RWPE2 (cell line): ENCODE measurements at regions not wholly inside any gene's neighbourhood (a gene's known extent, or its start where the extent isn't known, plus 50 kb on each side); places are given as distances from the start of the nearest gene placed in this dataset.

ENCODE experiments used
- ATAC-seq: fragments of 200-7000 bp; cut with Tn5 transposase; 3 replicates; pipeline ENCODE4 v1.9.1; 2021; ENCODE audit warnings: low read depth
- DNase-seq: peaks from one replicate; pipeline ENCODE4 v3.0.0-alpha.2; 2020; ENCODE audit warnings: low spot score
- H3K27ac ChIP-seq: fragments of 450-650 bp; 2 replicates; pipeline ENCODE4 v1.5.1; 2017; ENCODE audit warnings: mild to moderate bottlenecking; ENCODE audit not compliant: poor library complexity, severe bottlenecking
- H3K27me3 ChIP-seq: fragments of 250-450 bp; sonication (Bioruptor Pico); 2 replicates; pipeline ENCODE4 v1.5.1; 2021; ENCODE audit warnings: mild to moderate bottlenecking, moderate library complexity; ENCODE audit not compliant: insufficient read depth, poor library complexity, severe bottlenecking
- H3K36me3 ChIP-seq: fragments of 250-450 bp; sonication (Bioruptor Pico); 2 replicates; pipeline ENCODE4 v1.5.1; 2020; ENCODE audit warnings: low read depth, mild to moderate bottlenecking, moderate library complexity
- H3K4me1 ChIP-seq: fragments of 250-450 bp; sonication (Bioruptor Pico); 2 replicates; pipeline ENCODE4 v1.5.1; 2021; ENCODE audit warnings: mild to moderate bottlenecking, moderate library complexity; ENCODE audit not compliant: insufficient read depth, poor library complexity, severe bottlenecking
- H3K4me3 ChIP-seq: fragments of 250-450 bp; sonication (Bioruptor Pico); 2 replicates; pipeline ENCODE4 v1.5.1; 2021; ENCODE audit warnings: mild to moderate bottlenecking, moderate library complexity; ENCODE audit not compliant: severe bottlenecking
- H3K9me3 ChIP-seq: fragments of 250-450 bp; sonication (Bioruptor Pico); 2 replicates; pipeline ENCODE4 v1.5.1; 2021; ENCODE audit warnings: mild to moderate bottlenecking, moderate library complexity; ENCODE audit not compliant: severe bottlenecking
- TF ChIP-seq, protein P1 (sequence below): fragments of 450-650 bp; IDR thresholded peaks from one replicate; pipeline ENCODE4 v1.5.1; 2017; ENCODE audit warnings: mild to moderate bottlenecking, moderate library complexity; ENCODE audit not compliant: poor library complexity, severe bottlenecking

DNA sequence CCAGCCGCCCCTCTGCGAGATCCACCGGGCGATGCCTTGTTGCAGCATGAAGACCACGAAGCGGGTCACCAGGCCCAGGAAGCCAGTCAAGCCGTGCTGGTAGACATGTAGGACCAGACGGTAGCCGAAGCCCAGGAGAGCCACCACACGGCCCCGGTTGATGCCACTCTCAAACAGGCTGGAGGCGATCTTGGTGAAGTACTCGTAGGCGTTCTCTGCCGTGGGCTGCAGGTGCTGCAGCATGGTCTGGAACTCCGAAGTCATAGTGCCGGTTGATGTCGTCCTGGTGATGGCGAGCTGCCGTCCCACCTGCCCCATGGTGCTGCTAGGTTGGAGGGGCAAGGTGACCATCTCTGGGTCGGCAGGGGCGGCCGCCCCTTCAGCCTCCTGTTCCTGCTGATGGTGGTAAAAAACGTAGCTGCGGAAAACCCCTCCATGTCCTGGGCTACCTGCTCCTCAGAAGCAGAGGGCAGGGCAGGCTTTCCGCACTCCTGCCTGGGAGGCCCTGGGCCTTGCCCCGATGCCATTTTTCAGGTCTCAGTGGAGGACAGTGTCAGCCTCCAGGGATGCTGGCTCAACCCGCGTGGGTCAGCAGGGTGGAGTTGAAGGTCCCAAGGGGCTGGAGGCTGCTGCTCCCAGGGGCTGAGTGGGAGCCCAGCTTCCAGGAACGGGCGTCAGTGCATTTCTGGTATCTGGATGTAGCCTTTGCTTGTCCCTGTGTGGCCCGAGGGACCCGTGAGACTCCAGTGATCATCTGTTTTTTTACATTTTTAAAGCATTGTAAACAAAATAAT, 98.7 kb downstream of the ADAMTS15 start:
- Histone ChIP-seq H3K9me3 (no peaks in the 10 kb centered on the region), H3K4me1 (no peaks in the 10 kb centered on the region)

DNA sequence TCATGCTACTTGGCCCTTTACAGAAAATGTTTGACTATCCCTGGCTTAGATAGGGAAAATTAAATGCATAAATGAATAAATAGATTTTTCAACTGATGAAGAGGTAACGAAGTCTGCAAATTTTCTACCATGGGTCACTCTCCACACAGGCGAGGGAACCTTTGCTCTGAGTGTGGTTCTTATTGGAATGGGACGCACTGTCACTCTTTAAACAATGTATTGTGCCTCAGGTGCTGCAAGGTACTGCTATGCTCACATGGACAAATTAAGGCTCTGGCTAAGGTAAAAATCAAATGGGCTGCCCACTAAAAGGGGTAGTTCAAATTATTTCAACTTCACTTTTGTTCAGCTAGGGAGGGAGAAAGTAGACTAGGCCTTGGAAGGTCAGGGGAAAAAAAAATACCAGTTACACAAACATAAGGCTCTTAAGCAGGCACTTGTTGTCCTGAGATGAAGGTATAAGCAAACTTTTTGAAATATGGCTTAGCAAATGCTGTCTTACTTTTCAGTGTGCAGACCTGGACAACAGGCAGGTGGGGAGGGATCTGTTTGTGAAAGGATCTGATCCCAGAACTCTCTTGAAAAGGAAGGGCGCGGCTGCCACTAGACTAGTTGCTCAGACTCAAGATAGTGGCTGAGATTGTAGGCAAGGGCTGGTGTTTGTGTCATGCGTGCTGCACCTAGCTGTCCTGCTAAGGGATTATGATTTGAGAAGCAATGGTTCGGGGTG, 99.5 kb downstream of the ADAMTS15 start:
- TF ChIP-seq, protein P1, sequence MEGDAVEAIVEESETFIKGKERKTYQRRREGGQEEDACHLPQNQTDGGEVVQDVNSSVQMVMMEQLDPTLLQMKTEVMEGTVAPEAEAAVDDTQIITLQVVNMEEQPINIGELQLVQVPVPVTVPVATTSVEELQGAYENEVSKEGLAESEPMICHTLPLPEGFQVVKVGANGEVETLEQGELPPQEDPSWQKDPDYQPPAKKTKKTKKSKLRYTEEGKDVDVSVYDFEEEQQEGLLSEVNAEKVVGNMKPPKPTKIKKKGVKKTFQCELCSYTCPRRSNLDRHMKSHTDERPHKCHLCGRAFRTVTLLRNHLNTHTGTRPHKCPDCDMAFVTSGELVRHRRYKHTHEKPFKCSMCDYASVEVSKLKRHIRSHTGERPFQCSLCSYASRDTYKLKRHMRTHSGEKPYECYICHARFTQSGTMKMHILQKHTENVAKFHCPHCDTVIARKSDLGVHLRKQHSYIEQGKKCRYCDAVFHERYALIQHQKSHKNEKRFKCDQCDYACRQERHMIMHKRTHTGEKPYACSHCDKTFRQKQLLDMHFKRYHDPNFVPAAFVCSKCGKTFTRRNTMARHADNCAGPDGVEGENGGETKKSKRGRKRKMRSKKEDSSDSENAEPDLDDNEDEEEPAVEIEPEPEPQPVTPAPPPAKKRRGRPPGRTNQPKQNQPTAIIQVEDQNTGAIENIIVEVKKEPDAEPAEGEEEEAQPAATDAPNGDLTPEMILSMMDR, result no peak
- DNase-seq (no peak), ATAC-seq (no peak)
- no peaks in the 10 kb centered on the region for H3K27me3 ChIP-seq
- no peaks in the 10 kb centered on the region for H3K9me3 ChIP-seq
- no peak overlapping the region for H3K27ac ChIP-seq
- H3K4me3 ChIP-seq, result no peak overlapping the region
- no peaks in the 10 kb centered on the region for H3K4me1 ChIP-seq
- no peaks in the 10 kb centered on the region for H3K36me3 ChIP-seq

More for the DNA sequence above, 98.7 kb downstream of the ADAMTS15 start:
- Histone ChIP-seq H3K27ac (no peak overlapping the region), H3K36me3 (no peaks in the 10 kb centered on the region), H3K4me3 (no peak overlapping the region), H3K27me3 (no peaks in the 10 kb centered on the region)
- TF ChIP-seq, protein P1, result no peak
- ATAC-seq, result no peak
- DNase-seq, result no peak

DNA sequence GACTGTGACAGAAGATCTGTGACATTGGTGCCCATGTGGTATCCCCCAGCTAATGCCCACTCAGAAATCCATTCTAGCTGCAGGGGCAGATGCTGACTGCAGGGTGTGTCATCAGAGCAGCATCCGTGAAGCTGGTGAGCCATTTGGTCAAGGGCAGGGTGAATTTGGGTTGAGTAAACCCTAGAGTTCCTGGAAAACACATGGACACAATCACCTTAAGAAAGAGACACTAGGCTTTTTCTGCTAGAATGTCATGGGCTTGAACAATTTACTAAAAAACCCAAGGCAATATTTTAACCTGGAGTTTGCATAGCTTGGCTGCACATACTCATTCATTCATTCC, 100.0 kb downstream of the ADAMTS15 start:
- TF ChIP-seq, protein P1, result no peak
- Histone ChIP-seq H3K27ac (no peak overlapping the region), H3K36me3 (no peaks in the 10 kb centered on the region), H3K27me3 (no peaks in the 10 kb centered on the region), H3K9me3 (no peaks in the 10 kb centered on the region), H3K4me1 (no peaks in the 10 kb centered on the region), H3K4me3 (no peak overlapping the region)
- ATAC-seq (no peak), DNase-seq (no peak)

DNA sequence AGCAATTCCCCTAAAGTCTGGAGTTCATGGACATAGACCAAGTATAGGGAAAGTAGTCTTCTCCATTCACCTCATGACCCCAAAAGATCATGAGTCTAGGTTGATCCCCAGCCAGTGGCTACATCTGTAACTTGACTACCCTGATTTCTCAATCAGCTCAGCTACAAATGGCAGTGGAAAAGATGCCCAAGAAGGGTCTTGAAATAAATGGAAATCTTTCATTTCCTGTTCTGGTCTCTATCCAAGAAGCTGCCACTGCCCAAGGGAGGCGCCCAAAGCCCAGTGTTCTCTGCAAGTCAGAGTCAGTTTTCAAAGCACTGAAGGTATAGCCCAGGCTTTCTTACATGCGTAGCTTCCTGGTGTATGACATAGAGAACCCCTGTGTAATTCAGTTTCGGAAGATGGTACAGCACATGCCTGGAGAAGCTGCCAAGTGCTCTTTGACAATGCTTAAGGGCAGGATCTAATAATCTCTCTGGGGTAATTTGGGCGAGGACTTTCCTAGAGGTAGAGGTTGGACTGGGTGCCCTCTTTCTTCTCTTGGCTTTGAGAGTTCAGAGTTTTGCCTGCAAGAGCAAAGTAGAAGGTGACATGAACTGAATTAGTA, 101.1 kb downstream of the ADAMTS15 start:
- Histone ChIP-seq H3K36me3 (no peaks in the 10 kb centered on the region), H3K27me3 (no peaks in the 10 kb centered on the region), H3K27ac (no peak overlapping the region), H3K9me3 (no peaks in the 10 kb centered on the region), H3K4me3 (no peak overlapping the region), H3K4me1 (no peaks in the 10 kb centered on the region)
- TF ChIP-seq, protein P1, result no peak
- no peak for DNase-seq
- no peak for ATAC-seq
